ENCODE measurements at regions not wholly inside any gene's neighbourhood (a gene's known extent, or its start where the extent isn't known, plus 50 kb on each side); places are given as distances from the start of the nearest gene placed in this dataset.

- Histone ChIP-seq H3K4me1 (no peaks in the 10 kb centered on the region), H3K27me3 (no peaks in the 10 kb centered on the region), H3K27ac (no peak overlapping the region), H3K4me3 (no peak overlapping the region), H3K36me3 (no peaks in the 10 kb centered on the region), H3K9me3 (no peaks in the 10 kb centered on the region)
- no peak for ATAC-seq
- intact Hi-C loops (cut with DNase I; ENCODE audit: low total_unique reads) (no loop called here), in situ Hi-C loops (cut with MboI; ENCODE audit: low sequenced_read_pairs in 4 of 4) (no loop called here)
- no peak for DNase-seq
- TF ChIP-seq CTCF (IDR thresholded peaks at IDR 0.05 in 4 of 5, conservative IDR thresholded peaks at IDR 0.05 in 1 of 5): no peak
- TF ChIP-seq POLR2A (IDR thresholded peaks at IDR 0.05): no peak
Observed at GRCh38 chr5:2877522-2877921, 126.0 kb upstream of the IRX2 start.

DNA sequence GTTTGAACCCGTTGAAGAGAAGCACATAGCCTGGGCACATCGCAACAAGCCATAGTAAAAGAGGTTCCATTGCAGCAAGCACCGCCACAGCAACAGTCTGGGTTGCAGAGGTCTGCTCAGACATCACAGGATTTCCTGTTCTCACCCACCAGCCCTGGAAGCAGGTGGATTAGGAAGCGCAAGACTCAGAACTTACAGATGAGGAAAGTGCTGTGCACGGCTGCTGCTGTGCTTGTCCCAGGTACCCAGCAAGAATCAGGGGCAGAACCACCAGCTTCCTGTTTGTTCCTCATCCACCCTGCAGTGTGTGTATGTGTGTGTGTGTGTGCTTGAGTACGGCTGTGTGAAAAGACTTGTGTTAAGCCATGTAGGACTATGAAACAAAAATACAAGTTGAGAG lies 124.7 kb upstream of the IRX2 start:
- ATAC-seq (no peak), DNase-seq (no peak)
- Histone ChIP-seq H3K4me3 (no peak overlapping the region), H3K4me1 (no peaks in the 10 kb centered on the region), H3K36me3 (no peaks in the 10 kb centered on the region), H3K27me3 (no peaks in the 10 kb centered on the region), H3K27ac (no peak overlapping the region), H3K9me3 (no peaks in the 10 kb centered on the region)
- in situ Hi-C loops (cut with MboI; ENCODE audit: low sequenced_read_pairs in 4 of 4) (no loop called here), intact Hi-C loops (cut with DNase I; ENCODE audit: low total_unique reads) (no loop called here)
- TF ChIP-seq POLR2A (IDR thresholded peaks at IDR 0.05) (no peak), CTCF (IDR thresholded peaks at IDR 0.05 in 4 of 5, conservative IDR thresholded peaks at IDR 0.05 in 1 of 5) (no peak)

DNA sequence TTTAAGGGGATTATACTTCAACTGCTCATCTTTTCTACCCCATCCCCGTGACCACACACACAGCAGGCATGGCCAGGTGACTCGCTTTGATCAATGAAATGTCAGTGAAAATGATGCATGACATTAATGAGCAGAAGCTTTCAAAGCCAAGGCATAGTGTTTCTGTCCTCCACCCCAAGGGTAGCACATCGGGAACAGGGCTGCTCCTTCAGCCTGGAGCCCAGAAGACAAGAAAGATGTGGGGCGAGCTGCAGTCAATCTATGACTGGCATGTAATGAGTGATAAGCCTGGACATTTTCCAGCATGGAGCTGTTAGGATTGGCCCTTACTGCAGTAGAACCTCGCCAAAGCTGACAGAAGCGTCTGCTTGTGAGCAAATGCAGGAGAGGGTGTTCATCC lies 122.6 kb upstream of the IRX2 start:
- Histone ChIP-seq H3K4me3 (no peak overlapping the region), H3K4me1 (no peaks in the 10 kb centered on the region), H3K36me3 (no peaks in the 10 kb centered on the region), H3K9me3 (no peaks in the 10 kb centered on the region), H3K27ac (no peak overlapping the region), H3K27me3 (no peaks in the 10 kb centered on the region)
- intact Hi-C loops (cut with DNase I; ENCODE audit: low total_unique reads): no loop called here
- no peak for TF ChIP-seq POLR2A (IDR thresholded peaks at IDR 0.05)
- no peak for TF ChIP-seq CTCF (IDR thresholded peaks at IDR 0.05 in 4 of 5, conservative IDR thresholded peaks at IDR 0.05 in 1 of 5)
- ATAC-seq (no peak), DNase-seq (no peak)
- in situ Hi-C loops (cut with MboI; ENCODE audit: low sequenced_read_pairs in 4 of 4): no loop called here

- Histone ChIP-seq H3K4me1 (no peaks in the 10 kb centered on the region), H3K36me3 (no peaks in the 10 kb centered on the region), H3K27ac (no peak overlapping the region), H3K27me3 (no peaks in the 10 kb centered on the region), H3K9me3 (no peaks in the 10 kb centered on the region), H3K4me3 (no peak overlapping the region)
- DNase-seq (no peak), ATAC-seq (no peak)
- TF ChIP-seq CTCF (IDR thresholded peaks at IDR 0.05 in 4 of 5, conservative IDR thresholded peaks at IDR 0.05 in 1 of 5) (no peak), POLR2A (IDR thresholded peaks at IDR 0.05) (no peak)
- in situ Hi-C loops (cut with MboI; ENCODE audit: low sequenced_read_pairs in 4 of 4): no loop called here
- intact Hi-C loops (cut with DNase I; ENCODE audit: low total_unique reads): no loop called here
Observed at GRCh38 chr5:2872676-2873075, 121.2 kb upstream of the IRX2 start.

GRCh38 chr5:2871282-2871681 lies 119.8 kb upstream of the IRX2 start:
- ATAC-seq (no peak), DNase-seq (no peak)
- H3K27ac ChIP-seq: no peak overlapping the region
- H3K4me3 ChIP-seq: no peak overlapping the region
- no peak for TF ChIP-seq CTCF (IDR thresholded peaks at IDR 0.05 in 4 of 5, conservative IDR thresholded peaks at IDR 0.05 in 1 of 5)
- no peak for TF ChIP-seq POLR2A (IDR thresholded peaks at IDR 0.05)
- H3K4me1 ChIP-seq: no peaks in the 10 kb centered on the region
- H3K36me3 ChIP-seq: no peaks in the 10 kb centered on the region
- H3K27me3 ChIP-seq: no peaks in the 10 kb centered on the region
- in situ Hi-C loops (cut with MboI; ENCODE audit: low sequenced_read_pairs in 4 of 4) (no loop called here), intact Hi-C loops (cut with DNase I; ENCODE audit: low total_unique reads) (no loop called here)
- H3K9me3 ChIP-seq: no peaks in the 10 kb centered on the region
